Peyer's patch (tissue), 4 donors: ENCODE measurements at regions not wholly inside any gene's neighbourhood (a gene's known extent, or its start where the extent isn't known, plus 50 kb on each side); places are given as distances from the start of the nearest gene placed in this dataset.

Experiments used
- DNase-seq, 3 donors: peaks; one replicate each; pipeline ENCODE4 v3.0.0-alpha.2; 2017 to 2019
- H3K27ac ChIP-seq, 4 donors: fragments of 200-600 bp; sonication (generic); one replicate each; pipeline ENCODE4 v1.5.1; 2016 to 2019
- H3K27me3 ChIP-seq, 2 donors: fragments of 200-600 bp; sonication (generic); one replicate each; pipeline ENCODE4 v1.5.1; 2019
- H3K36me3 ChIP-seq, 3 donors: fragments of 200-600 bp; sonication (generic); one replicate each; pipeline ENCODE4 v1.5.1; 2016 to 2019
- H3K4me1 ChIP-seq, 4 donors: fragments of 200-600 bp; sonication (generic); one replicate each; pipeline ENCODE4 v1.5.1; 2016 to 2019
- H3K4me3 ChIP-seq, 4 donors: fragments of 200-600 bp; sonication (generic); 1 replicate in 3 of 4; 2 replicates in 1 of 4; pipeline ENCODE4 v1.5.1; 2016 to 2019; ENCODE audit warnings: mild to moderate bottlenecking in 1 of 4
- H3K9me3 ChIP-seq, 4 donors: fragments of 200-600 bp; sonication (generic); one replicate each; pipeline ENCODE4 v1.5.1; 2016 to 2019; ENCODE audit warnings: mild to moderate bottlenecking in 1 of 4
- CTCF ChIP-seq, 6 experiments: fragments of 450-650 bp in 4 of 6; fragments of 200-600 bp in 2 of 6; sonication (generic) in 1 of 6; IDR thresholded peaks; one replicate each; pipeline ENCODE4 v1.5.1; 2017 to 2019; ENCODE audit warnings: antibody characterized with exemption in 6 of 6, mild to moderate bottlenecking in 3 of 6, moderate library complexity in 1 of 6
- POLR2A ChIP-seq, 2 donors: fragments of 450-650 bp; IDR thresholded peaks; one replicate each; pipeline ENCODE4 v1.5.1; 2017; ENCODE audit warnings: antibody characterized with exemption in 2 of 2, mild to moderate bottlenecking in 2 of 2, moderate library complexity in 2 of 2

DNA sequence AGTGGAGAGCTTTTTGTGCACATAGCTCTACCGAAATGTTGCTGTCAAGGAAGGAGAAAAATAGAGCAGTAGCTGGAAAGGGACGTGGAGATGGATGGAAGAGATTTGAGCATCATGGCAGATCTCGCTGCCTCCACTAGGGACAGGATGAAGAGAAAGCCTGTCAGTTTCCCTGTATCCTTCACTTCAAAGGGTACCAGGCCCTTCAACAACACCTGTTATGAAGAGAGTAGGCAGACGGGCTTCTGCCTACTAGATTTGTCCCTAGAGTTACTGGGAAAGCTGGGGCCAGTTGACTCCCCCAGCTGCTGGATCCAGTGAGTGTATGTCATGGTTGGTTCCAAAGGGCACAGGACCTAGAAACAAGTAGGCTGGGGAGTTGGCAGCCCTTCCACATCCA is 150.8 kb downstream of the TLE3 start:
- H3K36me3 ChIP-seq, result no peaks in the 10 kb centered on the region
- H3K27me3 ChIP-seq, result no peaks in the 10 kb centered on the region
- TF ChIP-seq POLR2A (IDR thresholded peaks at IDR 0.05) (no peak), CTCF (IDR thresholded peaks at IDR 0.05) (no peak)
- no peak overlapping the region for H3K27ac ChIP-seq
- no peak for DNase-seq
- no peaks in the 10 kb centered on the region for H3K4me1 ChIP-seq
- H3K9me3 ChIP-seq, result no peaks in the 10 kb centered on the region
- no peak overlapping the region for H3K4me3 ChIP-seq

DNA sequence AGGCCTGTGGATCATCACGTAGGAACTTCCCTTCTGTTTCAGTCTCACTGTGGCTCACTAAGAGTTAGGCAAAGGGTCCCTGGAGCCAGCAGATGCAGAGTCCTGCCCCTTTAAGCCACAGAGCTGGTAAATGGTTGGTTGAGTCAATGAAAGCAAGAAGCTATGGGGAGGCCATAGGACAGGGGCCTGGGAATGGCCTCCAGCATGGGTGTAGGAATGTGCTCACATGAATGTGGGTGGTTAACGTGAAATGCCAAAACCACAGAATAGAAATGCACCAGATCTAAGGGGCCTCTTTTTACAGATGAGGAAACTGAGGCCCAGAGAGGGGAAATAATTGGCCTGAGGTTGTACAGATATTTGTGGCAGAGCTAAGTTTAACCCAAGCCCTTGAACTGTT is 150.3 kb downstream of the TLE3 start:
- Histone ChIP-seq H3K27me3 (no peaks in the 10 kb centered on the region), H3K27ac (no peak overlapping the region), H3K36me3 (no peaks in the 10 kb centered on the region), H3K4me3 (no peak overlapping the region), H3K9me3 (no peaks in the 10 kb centered on the region), H3K4me1 (no peaks in the 10 kb centered on the region)
- no peak for TF ChIP-seq CTCF (IDR thresholded peaks at IDR 0.05)
- TF ChIP-seq POLR2A (IDR thresholded peaks at IDR 0.05), result no peak
- DNase-seq, result no peak

DNA sequence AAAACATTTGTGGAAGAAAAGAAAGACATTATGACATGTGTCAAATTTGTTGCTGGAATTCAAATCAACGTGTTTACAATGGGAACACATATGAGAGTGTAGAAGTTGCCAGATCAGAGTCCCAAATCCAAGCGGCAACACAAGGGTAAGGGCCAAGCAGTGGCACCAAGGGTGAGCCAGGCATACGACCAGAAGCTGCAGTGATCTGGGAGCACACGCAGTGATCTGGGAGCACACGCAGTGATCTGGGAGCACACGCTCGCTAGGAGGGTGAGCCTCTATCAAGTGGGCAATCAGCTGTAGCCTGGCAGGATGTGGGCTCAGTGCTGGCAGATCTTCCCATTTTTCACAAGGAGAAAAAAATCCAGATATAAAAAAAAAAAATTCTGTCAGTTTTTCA is 148.2 kb downstream of the TLE3 start:
- TF ChIP-seq CTCF (IDR thresholded peaks at IDR 0.05) (no peak), POLR2A (IDR thresholded peaks at IDR 0.05) (no peak)
- no peaks in the 10 kb centered on the region for H3K36me3 ChIP-seq
- H3K4me3 ChIP-seq, result no peak overlapping the region
- no peaks in the 10 kb centered on the region for H3K27me3 ChIP-seq
- no peak overlapping the region for H3K27ac ChIP-seq
- DNase-seq, result no peak
- H3K9me3 ChIP-seq, result no peaks in the 10 kb centered on the region
- H3K4me1 ChIP-seq, result no peaks in the 10 kb centered on the region

- H3K27me3 ChIP-seq, result no peaks in the 10 kb centered on the region
Measured at GRCh38 chr15:69951256-69951897, 146.3 kb downstream of the TLE3 start.

DNA sequence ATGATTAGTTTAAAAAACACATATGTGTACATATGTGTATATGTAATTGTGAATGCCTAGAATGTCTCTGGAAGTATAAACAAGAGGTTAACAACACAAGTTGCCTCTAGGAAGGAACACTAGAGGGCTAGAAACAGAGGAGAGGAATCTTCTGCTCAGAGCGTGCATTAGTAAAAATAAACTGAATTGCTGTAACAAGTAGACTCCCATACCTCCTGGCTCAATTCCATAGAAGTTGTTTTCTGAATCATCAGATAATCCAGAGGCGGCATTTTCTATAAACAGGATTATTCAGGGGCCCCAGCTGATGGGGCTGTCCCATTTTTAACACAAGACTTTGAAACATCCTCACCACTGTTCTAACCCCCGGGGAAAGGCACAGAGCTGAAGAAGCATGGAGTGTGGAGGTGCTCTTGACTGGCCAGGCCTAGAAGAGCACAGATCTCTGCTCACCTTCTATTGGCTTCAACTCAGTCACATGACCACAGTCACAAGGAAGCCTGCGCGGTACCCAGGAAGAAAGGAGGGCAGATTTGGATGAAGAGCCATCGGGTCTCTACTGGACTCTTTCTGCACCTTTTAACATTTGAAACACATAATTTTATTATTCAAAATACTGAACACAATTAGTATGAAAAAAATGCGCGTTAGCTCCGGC is 145.7 kb downstream of the TLE3 start:
- H3K4me3 ChIP-seq, result no peak overlapping the region
- no peak for TF ChIP-seq POLR2A (IDR thresholded peaks at IDR 0.05)
- TF ChIP-seq CTCF (IDR thresholded peaks at IDR 0.05), result no peak
- no peak for DNase-seq
- no peak overlapping the region for H3K27ac ChIP-seq
- no peaks in the 10 kb centered on the region for H3K4me1 ChIP-seq
- H3K9me3 ChIP-seq, result no peaks in the 10 kb centered on the region
- H3K36me3 ChIP-seq, result no peaks in the 10 kb centered on the region
- H3K27me3 ChIP-seq, result no peaks in the 10 kb centered on the region

More at GRCh38 chr15:69951256-69951897, 146.3 kb downstream of the TLE3 start:
- no peaks in the 10 kb centered on the region for H3K9me3 ChIP-seq
- H3K4me1 ChIP-seq, result no peaks in the 10 kb centered on the region
- no peaks in the 10 kb centered on the region for H3K36me3 ChIP-seq
- TF ChIP-seq POLR2A (IDR thresholded peaks at IDR 0.05) (no peak), CTCF (IDR thresholded peaks at IDR 0.05) (no peak)
- DNase-seq, result no peak
- no peak overlapping the region for H3K27ac ChIP-seq
- no peak overlapping the region for H3K4me3 ChIP-seq
